Retinal pigment epithelial cell (primary cell): ENCODE measurements at regions not wholly inside any gene's neighbourhood (a gene's known extent, or its start where the extent isn't known, plus 50 kb on each side); places are given as distances from the start of the nearest gene placed in this dataset.
A peak's percentile ranks its signal among the peaks of the same experiment; 100 is the strongest.

Experiments used
- DNase-seq: peaks from one replicate; pipeline ENCODE4 v3.0.0-alpha.2; 2010; ENCODE audit warnings: low read depth
- H3K4me3 ChIP-seq: 2 replicates; pipeline ENCODE4 v1.5.1; 2011; ENCODE audit warnings: mild to moderate bottlenecking, low read length, control low read depth, moderate library complexity
- TF ChIP-seq, protein P1 (sequence below): conservative IDR thresholded peaks from 2 replicates; pipeline ENCODE4 v1.5.1; 2011; ENCODE audit warnings: low read depth, low read length, control low read depth, inconsistent platforms

DNA sequence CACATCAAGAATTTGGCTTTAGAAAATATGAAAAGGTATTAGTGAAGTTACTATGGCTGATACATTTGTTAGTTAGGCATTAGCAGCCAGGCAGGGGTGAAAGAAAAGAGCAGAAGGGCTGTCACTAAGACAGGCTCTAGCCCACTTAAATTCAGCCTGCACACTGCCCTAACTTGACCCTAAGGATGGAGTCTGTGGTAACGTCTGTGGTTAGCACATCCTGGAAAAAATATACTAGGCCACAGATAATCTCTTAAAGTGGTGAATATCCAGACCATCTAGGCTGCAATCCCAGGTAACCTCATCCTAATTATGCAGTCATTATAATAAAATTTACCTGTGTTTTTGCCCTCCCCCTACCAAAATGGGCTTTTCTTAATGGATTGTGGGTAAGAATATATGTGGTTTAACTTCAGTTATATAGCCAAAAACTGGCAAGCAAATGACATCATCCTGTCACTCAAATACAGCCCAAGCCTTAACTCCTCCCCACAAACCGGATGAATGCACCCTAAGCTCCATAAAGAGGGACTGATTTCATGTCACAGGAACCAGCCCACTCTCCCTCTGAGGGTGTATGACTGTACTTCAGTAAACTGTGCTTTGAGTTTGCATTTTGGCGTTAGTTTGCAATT, 440.9 kb downstream of the LRFN5 start:
- DNase-seq = no peak
- H3K4me3 ChIP-seq = no peak overlapping the region
- TF ChIP-seq, protein P1, sequence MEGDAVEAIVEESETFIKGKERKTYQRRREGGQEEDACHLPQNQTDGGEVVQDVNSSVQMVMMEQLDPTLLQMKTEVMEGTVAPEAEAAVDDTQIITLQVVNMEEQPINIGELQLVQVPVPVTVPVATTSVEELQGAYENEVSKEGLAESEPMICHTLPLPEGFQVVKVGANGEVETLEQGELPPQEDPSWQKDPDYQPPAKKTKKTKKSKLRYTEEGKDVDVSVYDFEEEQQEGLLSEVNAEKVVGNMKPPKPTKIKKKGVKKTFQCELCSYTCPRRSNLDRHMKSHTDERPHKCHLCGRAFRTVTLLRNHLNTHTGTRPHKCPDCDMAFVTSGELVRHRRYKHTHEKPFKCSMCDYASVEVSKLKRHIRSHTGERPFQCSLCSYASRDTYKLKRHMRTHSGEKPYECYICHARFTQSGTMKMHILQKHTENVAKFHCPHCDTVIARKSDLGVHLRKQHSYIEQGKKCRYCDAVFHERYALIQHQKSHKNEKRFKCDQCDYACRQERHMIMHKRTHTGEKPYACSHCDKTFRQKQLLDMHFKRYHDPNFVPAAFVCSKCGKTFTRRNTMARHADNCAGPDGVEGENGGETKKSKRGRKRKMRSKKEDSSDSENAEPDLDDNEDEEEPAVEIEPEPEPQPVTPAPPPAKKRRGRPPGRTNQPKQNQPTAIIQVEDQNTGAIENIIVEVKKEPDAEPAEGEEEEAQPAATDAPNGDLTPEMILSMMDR = no peak

DNA sequence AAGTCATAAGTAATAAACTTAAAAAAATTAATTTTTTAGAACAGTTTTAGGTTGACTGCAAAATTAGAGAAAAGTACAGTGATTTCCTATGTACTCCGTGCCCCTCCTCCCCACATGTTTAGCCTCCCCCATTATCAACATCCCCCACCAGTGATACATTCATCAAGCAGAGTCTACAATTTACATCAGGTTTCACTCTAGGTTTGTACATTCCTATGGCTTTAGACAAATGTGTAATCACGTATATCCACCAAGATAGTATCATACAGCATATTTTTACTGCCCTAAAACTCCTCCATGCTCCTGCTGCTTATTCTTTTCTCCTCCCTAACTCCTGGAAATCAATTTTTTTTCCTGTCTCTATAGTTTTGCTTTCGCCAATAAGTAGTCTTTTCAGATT, 438.7 kb downstream of the LRFN5 start:
- no peak for DNase-seq
- TF ChIP-seq, protein P1 = no peak
- no peak overlapping the region for H3K4me3 ChIP-seq

DNA sequence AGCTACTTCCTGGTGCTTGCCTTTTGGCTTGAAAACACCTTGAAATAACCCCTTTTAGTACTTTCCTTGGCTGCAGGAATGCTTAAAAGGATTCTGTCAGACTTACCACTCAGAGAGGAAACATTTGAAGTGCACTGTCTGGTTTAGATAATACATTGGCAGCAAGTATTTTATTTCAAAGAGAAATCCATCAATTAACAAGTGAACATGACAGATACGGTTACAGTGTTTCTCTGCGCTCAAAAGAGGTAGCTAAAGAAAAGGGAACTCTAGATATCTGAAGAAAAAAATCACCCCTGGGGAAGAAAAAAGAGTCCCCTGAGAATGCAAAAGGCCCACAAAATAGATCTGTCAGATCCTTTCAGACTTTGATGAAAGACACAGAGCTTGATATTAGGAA, 421.9 kb downstream of the LRFN5 start:
- no peak overlapping the region for H3K4me3 ChIP-seq
- DNase-seq = no peak
- TF ChIP-seq, protein P1 = no peak

DNA sequence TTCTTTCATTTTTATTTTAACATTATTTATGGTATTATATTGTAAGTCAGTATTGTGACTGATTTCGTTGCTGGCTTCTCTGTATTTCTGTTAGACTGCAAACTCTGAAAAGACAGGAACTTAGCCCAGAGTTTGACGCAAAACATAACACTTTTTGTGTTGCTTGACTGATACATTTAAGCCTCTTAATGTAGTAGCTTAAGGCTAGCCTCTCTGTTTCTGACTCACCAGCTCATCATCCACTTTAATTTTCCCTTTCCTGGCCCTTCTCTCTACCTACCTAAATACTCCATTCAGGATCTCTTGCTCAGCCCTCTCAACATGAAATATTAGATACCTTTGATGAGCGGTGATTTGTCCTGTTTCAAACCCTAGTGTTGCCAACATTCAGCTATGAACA, 420.6 kb downstream of the LRFN5 start:
- TF ChIP-seq, protein P1 = no peak
- no peak overlapping the region for H3K4me3 ChIP-seq
- DNase-seq = peak; percentile 31

DNA sequence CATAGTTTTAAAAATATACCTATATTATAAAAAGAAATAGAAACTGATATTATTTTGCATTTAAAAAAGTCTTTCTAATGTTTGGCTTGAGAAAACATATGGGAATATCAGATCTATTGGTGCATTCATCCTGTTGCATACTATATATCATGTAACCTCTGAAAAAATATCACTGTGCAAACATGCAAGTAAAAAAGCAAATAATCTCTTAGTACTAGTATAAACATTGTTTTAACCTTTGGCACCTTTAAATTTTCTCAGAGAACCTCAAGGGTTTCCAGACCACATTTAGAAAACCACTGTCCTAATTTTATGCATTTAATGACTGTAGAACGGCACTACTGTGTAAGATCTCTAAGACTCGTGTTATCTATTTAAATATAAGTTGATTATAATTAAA, 416.8 kb downstream of the LRFN5 start:
- no peak overlapping the region for H3K4me3 ChIP-seq
- TF ChIP-seq, protein P1 = no peak
- DNase-seq = no peak

DNA sequence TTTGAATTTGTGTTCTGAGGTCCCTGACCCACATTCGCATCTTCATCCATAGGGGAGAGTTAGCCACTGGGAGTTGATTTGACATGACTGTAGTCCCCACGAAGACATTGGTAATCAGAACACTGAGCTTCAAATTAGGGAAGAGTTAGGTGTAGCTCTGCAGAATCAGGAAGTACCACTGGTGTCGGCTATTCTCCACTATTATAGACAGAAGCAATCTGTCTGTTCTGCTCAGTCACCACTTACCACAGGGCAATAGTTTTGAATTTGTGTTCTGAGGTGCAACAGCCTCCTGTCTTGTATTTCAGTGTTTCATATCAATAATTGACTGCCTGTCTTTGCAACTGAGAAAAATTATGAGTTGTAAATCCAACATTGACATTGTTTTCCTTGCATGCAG, 407.6 kb downstream of the LRFN5 start:
- DNase-seq = no peak
- TF ChIP-seq, protein P1 = no peak
- no peak overlapping the region for H3K4me3 ChIP-seq

DNA sequence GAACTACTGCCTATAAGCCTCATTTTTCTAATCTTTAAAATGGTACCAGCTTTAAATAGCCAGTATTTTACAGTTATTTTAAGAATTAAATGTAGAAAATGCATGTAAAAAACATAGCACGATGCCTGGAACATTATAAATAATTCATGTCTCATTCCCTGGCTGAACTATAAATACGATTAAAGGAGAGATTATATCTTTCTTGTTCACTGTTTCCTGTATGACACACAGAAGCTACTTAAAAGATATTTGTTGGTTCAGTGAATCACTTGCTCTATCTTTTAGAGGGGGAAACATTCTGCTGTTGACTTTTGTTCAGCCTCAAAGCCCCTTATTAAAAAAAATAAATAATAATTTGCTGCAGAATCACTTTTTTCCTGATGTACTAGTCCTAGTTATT, 406.9 kb downstream of the LRFN5 start:
- TF ChIP-seq, protein P1 = no peak
- DNase-seq = no peak
- H3K4me3 ChIP-seq = no peak overlapping the region
